ACC112 (cell line): ENCODE measurements at regions not wholly inside any gene's neighbourhood (a gene's known extent, or its start where the extent isn't known, plus 50 kb on each side); places are given as distances from the start of the nearest gene placed in this dataset.

ENCODE experiments used
- H2AFZ ChIP-seq: fragments of 200-600 bp; sonication (generic); one replicate; pipeline ENCODE4 v1.6.0; 2017; ENCODE audit warnings: antibody characterized with exemption, low read length; ENCODE audit not compliant: unreplicated experiment
- H3K27ac ChIP-seq: fragments of 200-600 bp; sonication (generic); 2 replicates; pipeline ENCODE4 v1.5.1; 2014; ENCODE audit warnings: low read depth, mild to moderate bottlenecking, antibody characterized with exemption, low read length, moderate library complexity
- H3K27me3 ChIP-seq: fragments of 200-600 bp; sonication (generic); 2 replicates; pipeline ENCODE4 v1.6.1; 2014; ENCODE audit warnings: mild to moderate bottlenecking, antibody characterized with exemption, low read length, moderate library complexity, mixed read lengths; ENCODE audit not compliant: insufficient read depth
- H3K36me3 ChIP-seq: fragments of 200-600 bp; sonication (generic); 2 replicates; pipeline ENCODE4 v1.6.1; 2016; ENCODE audit warnings: mild to moderate bottlenecking, antibody characterized with exemption, low read length, moderate library complexity, mixed read lengths; ENCODE audit not compliant: insufficient read depth
- H3K4me1 ChIP-seq: fragments of 200-600 bp; sonication (generic); one replicate; pipeline ENCODE4 v1.6.1; 2016; ENCODE audit warnings: low read length, mixed read lengths; ENCODE audit not compliant: insufficient read depth, unreplicated experiment, control insufficient read depth
- H3K4me3 ChIP-seq: fragments of 200-600 bp; sonication (generic); 2 replicates; pipeline ENCODE4 v1.5.1; 2014; ENCODE audit warnings: mild to moderate bottlenecking, low read depth, low read length
- H3K79me2 ChIP-seq: fragments of 200-600 bp; sonication (generic); one replicate; pipeline ENCODE4 v1.6.0; 2016; ENCODE audit warnings: low read length; ENCODE audit not compliant: control insufficient read depth, unreplicated experiment, insufficient read depth

GRCh38 chr4:153939570-153939969 lies 150.7 kb upstream of the SFRP2 start:
- no peaks in the 10 kb centered on the region for H3K79me2 ChIP-seq
- no peak overlapping the region for H3K27ac ChIP-seq
- H2AFZ ChIP-seq: no peak overlapping the region
- no peaks in the 10 kb centered on the region for H3K27me3 ChIP-seq
- no peak overlapping the region for H3K4me3 ChIP-seq
- H3K4me1 ChIP-seq: peaks cover under 1% of the 10 kb centered on the region
- no peaks in the 10 kb centered on the region for H3K36me3 ChIP-seq

- Histone ChIP-seq H3K4me1 (peaks cover 4% of the 10 kb centered on the region), H3K4me3 (no peak overlapping the region), H3K27me3 (no peaks in the 10 kb centered on the region), H3K79me2 (no peaks in the 10 kb centered on the region), H3K36me3 (no peaks in the 10 kb centered on the region), H3K27ac (no peak overlapping the region), H2AFZ (no peak overlapping the region)
Observed at GRCh38 chr4:153938994-153939393, 150.1 kb upstream of the SFRP2 start.

- H3K4me1 ChIP-seq: peaks cover 4% of the 10 kb centered on the region
- H3K27me3 ChIP-seq: no peaks in the 10 kb centered on the region
- no peaks in the 10 kb centered on the region for H3K36me3 ChIP-seq
- no peak overlapping the region for H2AFZ ChIP-seq
- H3K79me2 ChIP-seq: no peaks in the 10 kb centered on the region
- no peak overlapping the region for H3K4me3 ChIP-seq
- no peak overlapping the region for H3K27ac ChIP-seq
Observed at GRCh38 chr4:153937289-153937688, 148.4 kb upstream of the SFRP2 start.

- Histone ChIP-seq H2AFZ (no peak overlapping the region), H3K4me1 (peaks cover 4% of the 10 kb centered on the region)
Observed at GRCh38 chr4:153936121-153936520, 147.2 kb upstream of the SFRP2 start.

GRCh38 chr4:153934688-153935017 lies 145.8 kb upstream of the SFRP2 start:
- no peaks in the 10 kb centered on the region for H3K79me2 ChIP-seq
- H3K27me3 ChIP-seq: no peaks in the 10 kb centered on the region
- H3K36me3 ChIP-seq: no peaks in the 10 kb centered on the region
- H3K27ac ChIP-seq: peak overlapping the region; percentile 10; the same call in 1 of the 2 replicates
- H3K4me1 ChIP-seq: peaks cover 4% of the 10 kb centered on the region
- peak overlapping the region; percentile 23 for H3K4me3 ChIP-seq
- H2AFZ ChIP-seq: peak overlapping the region; percentile 78

More at GRCh38 chr4:153936121-153936520, 147.2 kb upstream of the SFRP2 start:
- no peaks in the 10 kb centered on the region for H3K27me3 ChIP-seq
- H3K36me3 ChIP-seq: no peaks in the 10 kb centered on the region
- H3K79me2 ChIP-seq: no peaks in the 10 kb centered on the region
- no peak overlapping the region for H3K4me3 ChIP-seq
- H3K27ac ChIP-seq: no peak overlapping the region

GRCh38 chr4:153933915-153934687 lies 145.2 kb upstream of the SFRP2 start:
- Histone ChIP-seq H3K27ac (peak overlapping the region; percentile 10; the same call in 1 of the 2 replicates), H3K79me2 (no peaks in the 10 kb centered on the region), H2AFZ (peak overlapping the region; percentile 78), H3K36me3 (no peaks in the 10 kb centered on the region), H3K27me3 (no peaks in the 10 kb centered on the region), H3K4me3 (peak overlapping the region; percentile 23), H3K4me1 (peaks cover 4% of the 10 kb centered on the region)

GRCh38 chr4:153931804-153932203 lies 142.9 kb upstream of the SFRP2 start:
- H3K4me3 ChIP-seq: no peak overlapping the region
- peaks cover 4% of the 10 kb centered on the region for H3K4me1 ChIP-seq
- H3K27me3 ChIP-seq: no peaks in the 10 kb centered on the region
- no peaks in the 10 kb centered on the region for H3K36me3 ChIP-seq
- no peaks in the 10 kb centered on the region for H3K79me2 ChIP-seq
- no peak overlapping the region for H2AFZ ChIP-seq
- no peak overlapping the region for H3K27ac ChIP-seq

GRCh38 chr4:153929675-153930074 lies 140.8 kb upstream of the SFRP2 start:
- Histone ChIP-seq H2AFZ (peak overlapping the region; percentile 50), H3K79me2 (no peaks in the 10 kb centered on the region), H3K27ac (no peak overlapping the region), H3K36me3 (no peaks in the 10 kb centered on the region), H3K27me3 (no peaks in the 10 kb centered on the region), H3K4me3 (peak overlapping the region; percentile 18; the same call in 1 of the 2 replicates), H3K4me1 (peaks cover 4% of the 10 kb centered on the region)

- H3K4me1 ChIP-seq: no peaks in the 10 kb centered on the region
- H3K27me3 ChIP-seq: no peaks in the 10 kb centered on the region
- H2AFZ ChIP-seq: no peak overlapping the region
- H3K36me3 ChIP-seq: no peaks in the 10 kb centered on the region
- no peak overlapping the region for H3K27ac ChIP-seq
- H3K4me3 ChIP-seq: no peak overlapping the region
- H3K79me2 ChIP-seq: no peaks in the 10 kb centered on the region
Observed at GRCh38 chr4:153927451-153927850, 138.6 kb upstream of the SFRP2 start.

- no peaks in the 10 kb centered on the region for H3K79me2 ChIP-seq
- H3K27me3 ChIP-seq: no peaks in the 10 kb centered on the region
- no peaks in the 10 kb centered on the region for H3K4me1 ChIP-seq
- H3K36me3 ChIP-seq: no peaks in the 10 kb centered on the region
- no peak overlapping the region for H2AFZ ChIP-seq
- no peak overlapping the region for H3K4me3 ChIP-seq
- no peak overlapping the region for H3K27ac ChIP-seq
Observed at GRCh38 chr4:153922148-153922547, 133.3 kb upstream of the SFRP2 start.

GRCh38 chr4:153919667-153920066 lies 130.8 kb upstream of the SFRP2 start:
- Histone ChIP-seq H3K27me3 (no peaks in the 10 kb centered on the region), H3K4me1 (peaks cover 4% of the 10 kb centered on the region), H3K79me2 (no peaks in the 10 kb centered on the region), H3K36me3 (no peaks in the 10 kb centered on the region), H3K4me3 (no peak overlapping the region), H3K27ac (no peak overlapping the region), H2AFZ (no peak overlapping the region)
